ENCODE measurements at regions not wholly inside any gene's neighbourhood (a gene's known extent, or its start where the extent isn't known, plus 50 kb on each side); places are given as distances from the start of the nearest gene placed in this dataset.

- no peak overlapping the region for H3K4me3 ChIP-seq (ENCODE audit: low read depth, low read length)
- H3K27me3 ChIP-seq (ENCODE audit: insufficient read depth, low read depth, severe bottlenecking), result peaks cover 88% of the 10 kb centered on the region
- TF ChIP-seq CTCF (IDR thresholded peaks at IDR 0.05; ENCODE audit: low read depth, low read length), result no peak
- no peak overlapping the region for H3K27ac ChIP-seq
- H3K36me3 ChIP-seq, result no peaks in the 10 kb centered on the region
- no peak for DNase-seq
- no peaks in the 10 kb centered on the region for H3K9me3 ChIP-seq (ENCODE audit: severe bottlenecking)
These were observed 326.0 kb upstream of the C16orf82 start for GRCh38 chr16:26740771-26741170.

GRCh38 chr16:26742040-26742439, 324.7 kb upstream of the C16orf82 start:
- no peak for DNase-seq
- H3K27ac ChIP-seq, result no peak overlapping the region
- no peaks in the 10 kb centered on the region for H3K36me3 ChIP-seq
- peaks cover 92% of the 10 kb centered on the region for H3K27me3 ChIP-seq (ENCODE audit: insufficient read depth, low read depth, severe bottlenecking)
- H3K9me3 ChIP-seq (ENCODE audit: severe bottlenecking), result no peaks in the 10 kb centered on the region
- no peak for TF ChIP-seq CTCF (IDR thresholded peaks at IDR 0.05; ENCODE audit: low read depth, low read length)
- no peak overlapping the region for H3K4me3 ChIP-seq (ENCODE audit: low read depth, low read length)

GRCh38 chr16:26744430-26744829, 322.3 kb upstream of the C16orf82 start:
- no peak overlapping the region for H3K27ac ChIP-seq
- TF ChIP-seq CTCF (IDR thresholded peaks at IDR 0.05; ENCODE audit: low read depth, low read length), result no peak
- no peak overlapping the region for H3K4me3 ChIP-seq (ENCODE audit: low read depth, low read length)
- no peaks in the 10 kb centered on the region for H3K9me3 ChIP-seq (ENCODE audit: severe bottlenecking)
- peaks cover 87% of the 10 kb centered on the region for H3K27me3 ChIP-seq (ENCODE audit: insufficient read depth, low read depth, severe bottlenecking)
- DNase-seq, result no peak
- H3K36me3 ChIP-seq, result no peaks in the 10 kb centered on the region

- TF ChIP-seq CTCF (IDR thresholded peaks at IDR 0.05; ENCODE audit: low read depth, low read length), result no peak
- Histone ChIP-seq H3K27ac (no peak overlapping the region), H3K36me3 (no peaks in the 10 kb centered on the region), H3K4me3 (ENCODE audit: low read depth, low read length) (no peak overlapping the region), H3K9me3 (ENCODE audit: severe bottlenecking) (no peaks in the 10 kb centered on the region), H3K27me3 (ENCODE audit: insufficient read depth, low read depth, severe bottlenecking) (peaks cover 84% of the 10 kb centered on the region)
- peak; percentile 27 for DNase-seq
These were observed 319.0 kb upstream of the C16orf82 start for GRCh38 chr16:26747760-26748159.

- H3K36me3 ChIP-seq, result no peaks in the 10 kb centered on the region
- no peak for DNase-seq
- peaks cover 3% of the 10 kb centered on the region for H3K9me3 ChIP-seq (ENCODE audit: severe bottlenecking)
- no peak overlapping the region for H3K4me3 ChIP-seq (ENCODE audit: low read depth, low read length)
- no peak for TF ChIP-seq CTCF (IDR thresholded peaks at IDR 0.05; ENCODE audit: low read depth, low read length)
- H3K27ac ChIP-seq, result no peak overlapping the region
- H3K27me3 ChIP-seq (ENCODE audit: insufficient read depth, low read depth, severe bottlenecking), result peaks cover 84% of the 10 kb centered on the region
These were observed 317.7 kb upstream of the C16orf82 start for GRCh38 chr16:26749072-26749471.

GRCh38 chr16:26752166-26752565, 314.6 kb upstream of the C16orf82 start:
- Histone ChIP-seq H3K27me3 (ENCODE audit: insufficient read depth, low read depth, severe bottlenecking) (peaks cover 71% of the 10 kb centered on the region), H3K27ac (no peak overlapping the region)
- no peak for TF ChIP-seq CTCF (IDR thresholded peaks at IDR 0.05; ENCODE audit: low read depth, low read length)

More at GRCh38 chr16:26752166-26752565, 314.6 kb upstream of the C16orf82 start:
- Histone ChIP-seq H3K36me3 (no peaks in the 10 kb centered on the region), H3K4me3 (ENCODE audit: low read depth, low read length) (no peak overlapping the region), H3K9me3 (ENCODE audit: severe bottlenecking) (peaks cover 3% of the 10 kb centered on the region)
- DNase-seq, result no peak

Data from WERI-Rb-1 (cell line).